ENCODE measurements at regions not wholly inside any gene's neighbourhood (a gene's known extent, or its start where the extent isn't known, plus 50 kb on each side); places are given as distances from the start of the nearest gene placed in this dataset.

DNA sequence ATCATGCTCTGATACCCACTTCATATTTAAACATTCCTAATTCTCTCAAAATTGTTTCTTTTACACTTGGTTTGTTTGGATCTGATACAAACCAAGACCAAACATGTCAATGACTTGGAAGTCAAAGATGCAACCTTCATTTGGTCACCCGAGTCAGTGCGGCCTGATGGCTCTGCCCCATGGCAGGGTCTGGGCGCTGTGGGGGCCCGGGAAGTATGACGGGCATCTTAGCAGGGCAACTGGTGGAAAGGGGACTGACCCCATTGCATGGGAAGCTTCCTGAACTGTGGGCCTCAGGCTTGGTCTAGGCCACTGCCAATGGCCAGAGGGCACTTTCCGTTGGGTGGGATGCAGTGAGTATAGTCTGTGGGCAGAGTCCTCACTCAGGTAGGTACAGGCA lies 178.0 kb downstream of the KATNIP start:
- DNase-seq (ENCODE audit: low spot score): no peak
- intact Hi-C loops (cut with DNase I): no loop called here

DNA sequence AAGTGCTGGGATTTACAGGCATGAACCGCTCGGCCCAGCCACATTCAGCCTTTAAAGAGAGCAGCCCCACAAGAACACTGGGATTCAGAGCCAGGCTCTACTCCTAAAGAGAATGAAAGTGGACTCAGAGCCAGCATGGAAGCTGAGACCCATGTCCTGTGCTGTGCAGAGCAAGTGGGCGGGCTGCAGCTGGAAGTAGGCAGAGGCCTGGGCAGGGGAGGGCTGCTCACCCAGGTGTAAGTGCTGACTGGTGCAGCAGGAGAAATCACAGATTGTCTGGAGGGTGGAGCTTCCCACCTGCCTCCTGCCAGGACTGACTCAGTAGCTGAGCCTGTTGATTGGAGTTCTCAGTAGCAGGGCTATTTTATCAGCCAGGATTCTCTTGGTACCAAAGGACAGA lies 178.7 kb downstream of the KATNIP start:
- intact Hi-C loops (cut with DNase I): no loop called here
- DNase-seq (ENCODE audit: low spot score): no peak

- intact Hi-C loops (cut with DNase I): no loop called here
- DNase-seq (ENCODE audit: low spot score): no peak
Measured at GRCh38 chr16:27729516-27730304, 179.8 kb downstream of the KATNIP start.

GRCh38 chr16:27730661-27731210 lies 180.8 kb downstream of the KATNIP start:
- DNase-seq (ENCODE audit: low spot score): no peak
- intact Hi-C loops (cut with DNase I): no loop called here

GRCh38 chr16:27735031-27735430 lies 185.1 kb downstream of the KATNIP start:
- intact Hi-C loops (cut with DNase I): no loop called here
- DNase-seq (ENCODE audit: low spot score): no peak

DNA sequence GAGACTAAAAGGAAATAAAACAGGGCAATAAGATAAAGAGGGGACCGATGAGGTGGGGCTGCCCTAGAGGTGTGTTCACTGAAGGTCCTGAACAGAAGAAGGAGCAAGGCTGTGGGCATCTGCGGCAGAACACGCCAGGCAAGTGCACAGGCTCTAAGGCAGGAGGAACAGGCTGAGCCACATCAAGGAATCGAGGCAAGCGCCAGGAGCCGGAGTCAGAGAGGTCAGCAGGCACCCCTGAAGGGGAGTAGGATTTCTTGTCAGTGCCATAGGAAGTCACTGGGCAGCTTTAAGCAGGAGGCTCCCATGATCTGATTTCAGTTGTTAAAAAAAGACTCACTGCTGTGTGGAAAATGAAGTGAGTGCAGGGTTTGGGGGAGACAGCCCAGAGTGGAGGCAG lies 186.5 kb downstream of the KATNIP start:
- intact Hi-C loops (cut with DNase I): no loop called here
- DNase-seq (ENCODE audit: low spot score): no peak

- intact Hi-C loops (cut with DNase I): no loop called here
- DNase-seq (ENCODE audit: low spot score): no peak
Measured at GRCh38 chr16:27737513-27737912, 187.6 kb downstream of the KATNIP start.
